ENCODE measurements at regions not wholly inside any gene's neighbourhood (a gene's known extent, or its start where the extent isn't known, plus 50 kb on each side); places are given as distances from the start of the nearest gene placed in this dataset.

DNA sequence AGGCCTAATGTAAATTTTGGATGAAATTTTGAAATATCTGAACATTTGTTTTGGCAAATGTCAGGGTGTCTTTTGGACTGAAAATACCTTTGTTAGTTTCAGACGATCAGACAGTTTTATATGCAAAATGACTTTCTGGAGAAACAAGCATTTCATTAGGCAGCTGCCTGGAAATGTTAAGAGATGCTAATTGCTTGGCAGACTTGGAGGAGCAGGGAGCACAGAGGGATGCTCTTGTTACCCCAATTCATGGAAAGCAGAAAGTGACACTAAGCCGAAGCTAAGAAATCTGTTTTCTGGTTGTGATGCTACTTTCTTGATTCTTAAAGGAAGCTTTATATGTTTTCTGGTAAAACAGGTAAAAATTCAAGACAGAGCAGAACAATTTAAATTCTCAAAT lies 204.3 kb upstream of the GBE1 start:
- Histone ChIP-seq H3K27ac (ENCODE audit: low read length) (no peak overlapping the region), H3K9me3 (no peaks in the 10 kb centered on the region), H3K4me1 (ENCODE audit: control insufficient read depth in 1 of 2, extremely low read depth in 1 of 2, insufficient read depth in 2 of 2, low read length in 2 of 2) (no peaks in the 10 kb centered on the region), H3K36me3 (ENCODE audit: control insufficient read depth in 2 of 2, extremely low read depth in 1 of 2, insufficient read depth in 1 of 2, low read length in 1 of 2) (no peaks in the 10 kb centered on the region), H3K27me3 (replicated peaks in 1 of 2; ENCODE audit: control insufficient read depth in 2 of 2, extremely low read depth in 1 of 2, insufficient read depth in 2 of 2, low read length in 1 of 2) (no peaks in the 10 kb centered on the region), H3K4me3 (ENCODE audit: control insufficient read depth in 1 of 2, extremely low read depth in 1 of 2, low read length in 1 of 2) (no peak overlapping the region)
- Mint-ChIP-seq H3K9me3 (peaks cover 0 to 7% (median 0%) of the 10 kb centered on the region in 3 donors), H3K36me3 (no peaks in the 10 kb centered on the region), H3K27ac (no peak overlapping the region), H3K4me3 (no peak overlapping the region), H3K27me3 (peaks cover 0 to 4% of the 10 kb centered on the region in 2 donors), H3K4me1 (no peaks in the 10 kb centered on the region)
- ChIA-PET CTCF (no interaction called here), POLR2A (no interaction called here)
- ATAC-seq (replicated peaks in 1 of 4) (no peak), DNase-seq (no peak)
- WGBS (ENCODE audit: insufficient coverage): 100% methylated on average over 1 of the region's 2 CpGs

DNA sequence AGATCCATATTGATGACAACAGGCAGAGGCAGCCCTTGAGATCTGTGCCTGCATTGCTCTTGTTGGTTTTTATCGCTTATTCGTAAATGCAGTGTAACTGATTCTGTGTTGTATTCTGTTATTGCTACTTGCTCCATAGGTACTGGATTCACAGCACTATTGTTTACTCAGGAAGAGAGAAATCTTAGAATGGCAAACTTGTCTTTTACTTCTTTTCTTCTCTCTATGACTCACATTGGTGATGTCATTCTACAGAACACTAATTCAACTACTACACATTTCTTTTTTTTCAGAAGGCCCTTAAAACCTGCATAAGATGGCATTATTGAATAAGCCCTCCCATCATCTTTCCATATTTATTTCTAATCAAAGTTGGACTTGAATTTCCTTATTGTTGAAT lies 201.0 kb upstream of the GBE1 start:
- Histone ChIP-seq H3K36me3 (ENCODE audit: control insufficient read depth in 2 of 2, extremely low read depth in 1 of 2, insufficient read depth in 1 of 2, low read length in 1 of 2) (no peaks in the 10 kb centered on the region), H3K9me3 (no peaks in the 10 kb centered on the region), H3K4me1 (ENCODE audit: control insufficient read depth in 1 of 2, extremely low read depth in 1 of 2, insufficient read depth in 2 of 2, low read length in 2 of 2) (no peaks in the 10 kb centered on the region), H3K4me3 (ENCODE audit: control insufficient read depth in 1 of 2, extremely low read depth in 1 of 2, low read length in 1 of 2) (no peak overlapping the region), H3K27me3 (replicated peaks in 1 of 2; ENCODE audit: control insufficient read depth in 2 of 2, extremely low read depth in 1 of 2, insufficient read depth in 2 of 2, low read length in 1 of 2) (no peaks in the 10 kb centered on the region), H3K27ac (ENCODE audit: low read length) (no peak overlapping the region)
- 100% methylated on average over 2 of the region's 2 CpGs for WGBS (ENCODE audit: insufficient coverage)
- Mint-ChIP-seq H3K4me3 (no peak overlapping the region), H3K4me1 (no peaks in the 10 kb centered on the region), H3K36me3 (no peaks in the 10 kb centered on the region), H3K27ac (no peak overlapping the region), H3K27me3 (peaks cover 0 to 4% of the 10 kb centered on the region in 2 donors), H3K9me3 (peaks cover 0 to 16% (median 0%) of the 10 kb centered on the region in 3 donors)
- DNase-seq (no peak), ATAC-seq (replicated peaks in 1 of 4) (no peak)
- ChIA-PET CTCF (no interaction called here), POLR2A (no interaction called here)

DNA sequence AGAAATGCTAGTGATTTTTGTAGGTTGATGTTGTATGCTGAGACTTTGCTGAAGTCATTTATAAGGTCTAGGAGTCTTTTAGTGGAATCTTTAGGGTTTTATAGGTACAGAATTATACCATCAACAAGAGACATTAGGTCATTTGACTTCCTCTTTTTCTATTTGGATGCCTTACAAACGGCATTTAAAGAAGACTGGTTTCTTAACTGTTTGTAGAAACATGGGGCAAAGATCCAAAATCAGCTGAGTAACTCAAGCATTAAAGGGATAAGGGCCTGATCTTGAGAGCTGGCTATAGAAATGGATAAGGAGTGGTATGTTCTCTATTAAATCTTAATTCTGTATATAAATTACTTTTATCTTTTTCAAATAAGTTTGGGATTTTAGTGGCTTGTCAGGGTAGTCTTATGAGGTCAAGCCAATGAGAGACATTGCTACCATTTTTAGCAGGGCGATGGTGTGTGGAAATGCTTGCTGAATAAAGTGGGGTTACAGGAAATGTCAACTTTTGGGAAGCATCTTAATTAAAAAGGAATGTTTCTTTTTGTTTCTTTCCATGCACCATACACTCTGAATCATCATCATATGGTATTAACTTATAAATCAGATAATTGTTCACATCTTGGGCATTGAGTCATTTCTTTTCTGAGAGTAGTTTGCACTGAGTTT lies 197.7 kb upstream of the GBE1 start:
- no peak overlapping the region for H3K4me3 Mint-ChIP-seq
- no peaks in the 10 kb centered on the region for H3K36me3 ChIP-seq (ENCODE audit: control insufficient read depth in 2 of 2, extremely low read depth in 1 of 2, insufficient read depth in 1 of 2, low read length in 1 of 2)
- ChIA-PET POLR2A (no interaction called here), CTCF (interaction anchor here in 1 of 2 donors (0.6 kb wide), 1 partner anchor 15 kb away, joined by 3 read pairs; no protein-coding TSS in a partner anchor)
- no peaks in the 10 kb centered on the region for H3K4me1 ChIP-seq (ENCODE audit: control insufficient read depth in 1 of 2, extremely low read depth in 1 of 2, insufficient read depth in 2 of 2, low read length in 2 of 2)
- no peak overlapping the region for H3K27ac ChIP-seq (ENCODE audit: low read length)
- H3K27ac Mint-ChIP-seq: no peak overlapping the region
- no peaks in the 10 kb centered on the region for H3K4me1 Mint-ChIP-seq
- H3K27me3 ChIP-seq (replicated peaks in 1 of 2; ENCODE audit: control insufficient read depth in 2 of 2, extremely low read depth in 1 of 2, insufficient read depth in 2 of 2, low read length in 1 of 2): no peaks in the 10 kb centered on the region
- H3K9me3 ChIP-seq: no peaks in the 10 kb centered on the region
- H3K4me3 ChIP-seq (ENCODE audit: control insufficient read depth in 1 of 2, extremely low read depth in 1 of 2, low read length in 1 of 2): no peak overlapping the region
- peaks cover 0 to 13% (median 0%) of the 10 kb centered on the region in 3 donors for H3K9me3 Mint-ChIP-seq
- ATAC-seq (replicated peaks in 1 of 4) (no peak), DNase-seq (no peak)
- no peaks in the 10 kb centered on the region for H3K36me3 Mint-ChIP-seq
- peaks cover 0 to 4% of the 10 kb centered on the region in 2 donors for H3K27me3 Mint-ChIP-seq
- 50% methylated on average over 1 of the region's 2 CpGs for WGBS (ENCODE audit: insufficient coverage)

DNA sequence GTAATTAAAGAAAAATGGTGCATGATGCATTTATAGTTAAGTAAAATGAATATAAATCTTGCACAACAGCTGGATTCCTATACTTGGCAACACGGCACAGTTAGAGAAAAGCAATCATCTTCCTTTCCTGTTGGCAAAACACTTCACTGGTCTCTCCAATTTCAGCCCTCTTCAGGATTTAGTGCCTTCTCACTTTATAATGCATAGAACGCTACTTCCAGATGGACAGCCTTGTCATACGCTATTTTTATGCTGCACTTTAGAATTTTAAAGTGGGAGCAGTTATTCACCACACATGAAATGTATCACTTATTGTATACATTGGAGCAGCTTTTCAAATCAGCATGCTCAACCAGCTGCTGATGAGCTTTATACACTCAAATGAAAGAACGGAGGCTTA lies 194.4 kb upstream of the GBE1 start:
- DNase-seq (no peak), ATAC-seq (replicated peaks in 1 of 4) (no peak)
- ChIA-PET POLR2A (no interaction called here), CTCF (no interaction called here)
- H3K9me3 ChIP-seq: no peaks in the 10 kb centered on the region
- Mint-ChIP-seq H3K9me3 (peaks cover 0 to 13% (median 0%) of the 10 kb centered on the region in 3 donors), H3K4me3 (no peak overlapping the region), H3K4me1 (no peaks in the 10 kb centered on the region), H3K36me3 (no peaks in the 10 kb centered on the region), H3K27me3 (peaks cover 0 to 2% of the 10 kb centered on the region in 2 donors), H3K27ac (no peak overlapping the region)
- H3K4me1 ChIP-seq (ENCODE audit: control insufficient read depth in 1 of 2, extremely low read depth in 1 of 2, insufficient read depth in 2 of 2, low read length in 2 of 2): no peaks in the 10 kb centered on the region
- H3K27ac ChIP-seq (ENCODE audit: low read length): no peak overlapping the region
- 69% methylated on average over 2 of the region's 4 CpGs for WGBS (ENCODE audit: insufficient coverage)
- H3K4me3 ChIP-seq (ENCODE audit: control insufficient read depth in 1 of 2, extremely low read depth in 1 of 2, low read length in 1 of 2): no peak overlapping the region
- no peaks in the 10 kb centered on the region for H3K27me3 ChIP-seq (replicated peaks in 1 of 2; ENCODE audit: control insufficient read depth in 2 of 2, extremely low read depth in 1 of 2, insufficient read depth in 2 of 2, low read length in 1 of 2)
- no peaks in the 10 kb centered on the region for H3K36me3 ChIP-seq (ENCODE audit: control insufficient read depth in 2 of 2, extremely low read depth in 1 of 2, insufficient read depth in 1 of 2, low read length in 1 of 2)

DNA sequence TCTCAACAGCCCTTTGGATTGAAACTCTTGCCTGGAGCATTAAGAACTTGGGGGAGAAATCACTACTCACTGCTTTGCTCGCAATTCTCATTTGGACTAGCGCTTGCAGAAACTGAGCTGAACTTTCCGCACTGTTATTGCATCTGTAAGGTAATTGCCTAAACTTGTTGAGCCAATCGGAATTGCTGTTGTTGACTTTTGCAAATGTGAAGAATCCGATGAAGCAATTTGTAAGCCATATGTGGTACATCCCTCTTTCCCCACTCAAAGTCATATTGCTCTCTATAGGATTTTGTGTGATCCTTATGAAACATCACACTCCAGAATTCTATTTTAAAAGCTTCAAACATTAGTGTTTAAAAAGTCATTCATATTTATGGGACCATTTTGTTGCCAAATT lies 191.7 kb upstream of the GBE1 start:
- no peaks in the 10 kb centered on the region for H3K27me3 Mint-ChIP-seq
- CTCF ChIA-PET: no interaction called here
- H3K36me3 Mint-ChIP-seq: no peaks in the 10 kb centered on the region

DNA sequence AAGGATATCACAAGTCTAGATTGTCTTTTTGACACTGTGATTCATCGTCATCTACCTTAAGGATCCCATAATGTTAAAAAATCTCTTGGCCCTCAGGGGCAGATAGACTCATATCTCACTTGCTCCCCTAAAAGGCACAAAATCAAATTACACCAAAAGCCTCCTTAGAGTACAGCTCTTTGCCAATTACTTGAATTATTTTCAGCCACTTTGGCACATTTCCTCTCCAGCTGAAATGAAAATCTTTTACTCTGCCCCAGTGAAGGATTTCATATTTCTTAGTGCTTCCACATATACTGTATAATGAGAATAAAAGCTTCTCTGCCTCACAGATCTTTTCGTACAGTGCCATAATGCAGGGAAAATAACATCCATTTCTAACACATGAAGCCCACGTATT lies 190.7 kb upstream of the GBE1 start:
- ChIA-PET POLR2A (no interaction called here), CTCF (no interaction called here)
- Mint-ChIP-seq H3K27ac (no peak overlapping the region), H3K9me3 (peaks cover 0 to 4% (median 0%) of the 10 kb centered on the region in 3 donors), H3K27me3 (no peaks in the 10 kb centered on the region), H3K36me3 (no peaks in the 10 kb centered on the region), H3K4me3 (no peak overlapping the region), H3K4me1 (no peaks in the 10 kb centered on the region)
- H3K36me3 ChIP-seq (ENCODE audit: control insufficient read depth in 2 of 2, extremely low read depth in 1 of 2, insufficient read depth in 1 of 2, low read length in 1 of 2): no peaks in the 10 kb centered on the region
- no peak overlapping the region for H3K27ac ChIP-seq (ENCODE audit: low read length)
- H3K4me1 ChIP-seq (ENCODE audit: control insufficient read depth in 1 of 2, extremely low read depth in 1 of 2, insufficient read depth in 2 of 2, low read length in 2 of 2): no peaks in the 10 kb centered on the region
- 100% methylated on average over 1 of the region's 3 CpGs for WGBS (ENCODE audit: insufficient coverage)
- no peak for ATAC-seq (replicated peaks in 1 of 4)
- no peak for DNase-seq
- H3K4me3 ChIP-seq (ENCODE audit: control insufficient read depth in 1 of 2, extremely low read depth in 1 of 2, low read length in 1 of 2): no peak overlapping the region
- H3K27me3 ChIP-seq (replicated peaks in 1 of 2; ENCODE audit: control insufficient read depth in 2 of 2, extremely low read depth in 1 of 2, insufficient read depth in 2 of 2, low read length in 1 of 2): no peaks in the 10 kb centered on the region
- no peaks in the 10 kb centered on the region for H3K9me3 ChIP-seq

More for the DNA sequence above, 191.7 kb upstream of the GBE1 start:
- Mint-ChIP-seq H3K9me3 (peaks cover 0 to 9% (median 0%) of the 10 kb centered on the region in 3 donors), H3K4me3 (no peak overlapping the region), H3K27ac (no peak overlapping the region), H3K4me1 (no peaks in the 10 kb centered on the region)
- WGBS (ENCODE audit: insufficient coverage): 100% methylated on average over 3 of the region's 5 CpGs
- H3K9me3 ChIP-seq: no peaks in the 10 kb centered on the region
- no peak for DNase-seq
- H3K4me3 ChIP-seq (ENCODE audit: control insufficient read depth in 1 of 2, extremely low read depth in 1 of 2, low read length in 1 of 2): no peak overlapping the region
- H3K36me3 ChIP-seq (ENCODE audit: control insufficient read depth in 2 of 2, extremely low read depth in 1 of 2, insufficient read depth in 1 of 2, low read length in 1 of 2): no peaks in the 10 kb centered on the region
- no peaks in the 10 kb centered on the region for H3K27me3 ChIP-seq (replicated peaks in 1 of 2; ENCODE audit: control insufficient read depth in 2 of 2, extremely low read depth in 1 of 2, insufficient read depth in 2 of 2, low read length in 1 of 2)
- POLR2A ChIA-PET: no interaction called here
- ATAC-seq (replicated peaks in 1 of 4): no peak
- no peaks in the 10 kb centered on the region for H3K4me1 ChIP-seq (ENCODE audit: control insufficient read depth in 1 of 2, extremely low read depth in 1 of 2, insufficient read depth in 2 of 2, low read length in 2 of 2)
- H3K27ac ChIP-seq (ENCODE audit: low read length): no peak overlapping the region

DNA sequence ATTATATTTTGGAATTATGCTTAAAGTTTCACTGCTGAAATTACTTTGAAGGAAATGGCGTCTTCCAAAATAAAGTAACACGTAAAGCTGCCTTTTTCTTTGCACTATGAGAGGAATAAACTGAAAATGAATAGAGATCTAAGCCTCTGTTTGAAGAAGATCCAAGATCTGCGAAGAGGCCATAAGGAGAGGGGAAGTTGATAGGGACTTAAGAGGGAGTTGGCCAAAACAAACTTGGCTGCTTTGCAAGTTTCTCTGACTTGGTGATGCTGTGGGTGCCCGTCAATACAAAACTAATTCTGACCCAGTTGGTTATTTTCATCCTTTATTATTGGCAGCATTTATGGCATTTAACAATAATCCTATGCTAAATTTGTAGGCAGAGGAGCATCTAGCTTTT lies 190.2 kb upstream of the GBE1 start:
- no peak overlapping the region for H3K4me3 ChIP-seq (ENCODE audit: control insufficient read depth in 1 of 2, extremely low read depth in 1 of 2, low read length in 1 of 2)
- no peaks in the 10 kb centered on the region for H3K4me1 ChIP-seq (ENCODE audit: control insufficient read depth in 1 of 2, extremely low read depth in 1 of 2, insufficient read depth in 2 of 2, low read length in 2 of 2)
- Mint-ChIP-seq H3K4me3 (no peak overlapping the region), H3K9me3 (peaks cover 0 to 4% (median 0%) of the 10 kb centered on the region in 3 donors), H3K36me3 (no peaks in the 10 kb centered on the region), H3K27ac (no peak overlapping the region), H3K4me1 (no peaks in the 10 kb centered on the region), H3K27me3 (peaks cover 0 to 2% of the 10 kb centered on the region in 2 donors)
- H3K9me3 ChIP-seq: no peaks in the 10 kb centered on the region
- H3K27ac ChIP-seq (ENCODE audit: low read length): no peak overlapping the region
- H3K36me3 ChIP-seq (ENCODE audit: control insufficient read depth in 2 of 2, extremely low read depth in 1 of 2, insufficient read depth in 1 of 2, low read length in 1 of 2): no peaks in the 10 kb centered on the region
- no peaks in the 10 kb centered on the region for H3K27me3 ChIP-seq (replicated peaks in 1 of 2; ENCODE audit: control insufficient read depth in 2 of 2, extremely low read depth in 1 of 2, insufficient read depth in 2 of 2, low read length in 1 of 2)
- DNase-seq (no peak), ATAC-seq (replicated peaks in 1 of 4) (no peak)
- WGBS (ENCODE audit: insufficient coverage): 95% methylated on average over 2 of the region's 4 CpGs
- CTCF ChIA-PET: no interaction called here
- POLR2A ChIA-PET: no interaction called here
